Stimulated activated CD8-positive, alpha-beta memory T cell treated with anti-CD3 and anti-CD28 coated beads, Interleukin-2, amount 100 ng/mL, for 48 hours (primary cell): ENCODE measurements at regions not wholly inside any gene's neighbourhood (a gene's known extent, or its start where the extent isn't known, plus 50 kb on each side); places are given as distances from the start of the nearest gene placed in this dataset.
"Not testable (repeated sequence)": the region's sequence is repeated elsewhere in the genome, so short reads cannot be mapped to it uniquely, and the experiment has no call there.

ENCODE experiments used
- DNase-seq, 2 donors: peaks; one replicate each; pipeline ENCODE4 v3.0.0-alpha.2; 2020; ENCODE audit warnings: low read depth in 2 of 2

DNA sequence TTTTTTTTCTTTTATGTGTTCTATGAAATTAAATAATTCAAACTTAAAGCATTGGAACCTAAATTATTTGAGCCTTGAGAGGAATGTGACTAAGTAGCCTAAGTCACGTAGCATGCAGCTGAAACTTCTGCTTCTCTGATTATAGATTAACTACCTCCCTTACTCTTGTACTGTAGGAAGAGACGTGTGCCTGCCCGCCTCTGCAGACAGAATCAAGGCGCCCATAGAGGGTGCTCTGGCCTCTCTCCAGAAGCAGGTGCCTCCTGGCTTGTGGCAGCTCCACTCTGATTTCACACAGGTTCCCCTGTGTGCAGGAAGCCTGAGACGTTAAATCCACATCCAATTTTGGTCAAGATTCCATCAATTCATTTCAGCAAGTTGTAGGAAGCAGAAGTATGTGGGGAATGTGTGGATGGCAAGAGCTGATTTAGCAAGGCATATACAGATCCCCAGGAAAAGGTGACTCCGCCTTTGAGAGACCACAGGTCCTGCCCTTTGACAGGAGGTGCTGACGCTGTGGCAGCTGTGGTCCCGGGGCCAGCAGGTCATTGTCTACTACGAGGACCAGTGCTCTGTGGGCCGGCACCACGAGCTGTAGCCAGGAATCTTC lies 1418.8 kb downstream of the CDH11 start:
- no peak for DNase-seq

- no peak for DNase-seq
These were observed 1424.1 kb downstream of the CDH11 start for GRCh38 chr16:63697736-63698135.

DNA sequence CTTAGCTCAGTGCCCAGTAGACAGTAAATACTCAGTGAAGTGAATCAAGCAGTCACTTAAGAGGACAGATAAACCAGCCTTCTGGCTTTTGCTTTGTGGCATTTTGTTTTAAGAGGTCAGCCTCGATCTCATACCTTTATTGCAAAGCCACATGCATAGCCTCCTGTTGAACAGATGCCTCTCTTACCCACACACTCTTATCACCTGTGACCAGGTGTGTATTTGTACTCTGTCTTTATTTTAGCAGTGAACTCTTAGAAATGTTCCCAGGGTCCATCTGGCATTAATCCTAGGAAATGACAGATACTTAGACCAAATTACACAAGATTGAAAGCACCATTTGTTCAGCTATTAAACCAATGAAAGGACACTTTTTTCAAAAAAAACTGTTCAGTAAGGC lies 1426.5 kb downstream of the CDH11 start:
- DNase-seq, result no peak

DNA sequence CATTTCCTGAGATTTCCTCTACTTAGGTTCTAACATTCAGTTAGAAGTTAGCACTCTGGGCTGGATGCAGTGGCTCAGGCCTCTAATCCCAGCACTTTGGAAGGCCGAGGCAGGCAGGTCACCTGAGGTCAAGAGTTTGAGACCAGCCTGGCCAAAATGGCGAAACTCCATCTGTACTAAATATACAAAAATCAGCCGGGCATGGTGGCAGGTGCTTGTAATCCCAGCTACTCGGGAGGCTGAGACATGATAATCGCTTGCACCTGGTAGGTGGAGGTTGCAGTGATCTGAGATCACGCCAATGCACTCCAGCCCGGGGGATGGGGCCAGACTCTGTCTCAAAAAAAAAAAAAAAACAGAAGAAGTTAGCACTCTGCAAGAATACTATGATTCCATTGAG lies 1430.9 kb downstream of the CDH11 start:
- no peak for DNase-seq

GRCh38 chr16:63690267-63690666 lies 1431.6 kb downstream of the CDH11 start:
- no peak for DNase-seq

DNA sequence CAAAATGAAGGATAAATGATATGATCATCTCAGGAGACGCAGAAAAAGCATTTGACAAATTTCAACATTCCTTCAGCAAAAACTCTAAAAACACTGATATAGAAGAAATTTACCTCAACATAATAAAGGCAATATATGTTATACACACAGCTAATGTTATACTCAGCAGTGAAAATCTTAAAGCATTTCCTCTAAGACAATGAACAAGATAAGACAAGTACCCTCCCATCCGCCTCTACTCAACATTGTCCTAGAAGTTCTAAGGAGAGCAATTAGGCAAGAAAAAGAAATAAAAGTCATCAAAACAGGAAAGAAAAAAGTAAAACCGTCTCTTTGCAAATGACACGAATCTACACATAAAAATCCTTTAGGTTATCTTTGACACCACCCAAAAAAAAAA lies 1432.8 kb downstream of the CDH11 start:
- no peak for DNase-seq

DNA sequence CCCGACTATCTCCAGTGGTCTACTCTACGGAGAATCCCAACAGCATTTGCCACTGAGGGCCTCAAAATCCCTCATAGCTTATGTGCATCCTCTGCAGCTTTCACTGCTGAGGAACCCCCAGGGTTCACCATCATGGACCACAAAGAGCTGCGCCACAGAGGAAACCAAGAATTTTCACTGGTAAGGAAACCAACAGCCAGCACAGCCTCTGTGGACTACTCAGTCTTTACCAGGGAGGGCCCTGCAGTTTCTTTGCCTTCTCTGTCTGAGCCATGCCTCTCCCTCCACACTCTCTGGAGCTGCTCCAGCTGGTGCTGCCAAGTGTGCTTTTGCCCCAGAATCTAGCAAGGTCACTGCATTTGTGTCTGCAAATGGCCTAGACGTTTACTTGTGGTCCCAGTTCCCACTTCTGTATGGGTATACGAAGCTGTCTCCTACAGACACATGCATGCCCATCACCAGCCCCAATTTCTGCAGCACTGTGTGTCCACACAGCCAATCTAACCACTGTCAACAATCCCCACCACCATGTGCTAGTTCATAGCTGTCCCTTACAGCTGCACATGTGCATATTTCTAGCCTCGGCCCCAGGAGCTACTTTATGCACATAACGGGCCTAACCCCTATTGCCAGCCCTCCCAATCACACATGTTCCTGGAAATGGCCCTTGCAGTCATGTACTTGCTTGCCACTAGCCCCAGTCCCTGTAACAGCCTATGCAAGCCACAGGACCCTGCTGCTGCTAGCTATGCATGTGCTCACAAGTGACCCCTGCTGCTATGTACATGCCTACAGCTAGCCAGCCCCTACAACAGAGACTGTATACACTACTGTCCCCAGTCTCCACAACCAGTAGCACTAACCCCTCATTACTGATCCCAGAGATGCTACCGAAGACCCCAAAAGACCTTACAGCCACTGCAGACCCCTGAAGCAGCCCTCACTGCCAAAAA lies 1437.4 kb downstream of the CDH11 start:
- DNase-seq, result no peak

- no peak for DNase-seq
These were observed 1439.0 kb downstream of the CDH11 start for GRCh38 chr16:63682844-63683243.

GRCh38 chr16:63672493-63672892 lies 1449.4 kb downstream of the CDH11 start:
- no peak for DNase-seq

- DNase-seq, result no peak
These were observed 1458.7 kb downstream of the CDH11 start for GRCh38 chr16:63663155-63663554.

DNA sequence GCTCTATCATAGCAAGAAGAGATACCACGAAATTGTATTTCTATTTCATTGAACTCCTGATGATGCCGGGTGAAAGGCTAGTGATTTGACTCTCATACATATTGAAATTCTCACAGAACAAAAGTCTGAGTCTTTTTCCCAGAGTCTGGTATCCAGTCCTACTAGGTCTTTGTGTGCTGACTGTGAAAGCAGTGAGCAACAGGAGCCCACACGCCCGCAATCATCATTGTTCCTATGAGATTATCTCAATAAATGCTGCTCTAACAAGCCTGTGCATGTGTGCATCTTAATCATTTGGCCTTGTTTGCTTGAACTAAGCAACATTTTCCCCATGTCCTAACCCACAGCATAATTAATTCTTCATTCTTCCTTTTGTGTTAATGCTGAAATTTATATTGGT lies 1466.0 kb downstream of the CDH11 start:
- DNase-seq, result no peak

DNA sequence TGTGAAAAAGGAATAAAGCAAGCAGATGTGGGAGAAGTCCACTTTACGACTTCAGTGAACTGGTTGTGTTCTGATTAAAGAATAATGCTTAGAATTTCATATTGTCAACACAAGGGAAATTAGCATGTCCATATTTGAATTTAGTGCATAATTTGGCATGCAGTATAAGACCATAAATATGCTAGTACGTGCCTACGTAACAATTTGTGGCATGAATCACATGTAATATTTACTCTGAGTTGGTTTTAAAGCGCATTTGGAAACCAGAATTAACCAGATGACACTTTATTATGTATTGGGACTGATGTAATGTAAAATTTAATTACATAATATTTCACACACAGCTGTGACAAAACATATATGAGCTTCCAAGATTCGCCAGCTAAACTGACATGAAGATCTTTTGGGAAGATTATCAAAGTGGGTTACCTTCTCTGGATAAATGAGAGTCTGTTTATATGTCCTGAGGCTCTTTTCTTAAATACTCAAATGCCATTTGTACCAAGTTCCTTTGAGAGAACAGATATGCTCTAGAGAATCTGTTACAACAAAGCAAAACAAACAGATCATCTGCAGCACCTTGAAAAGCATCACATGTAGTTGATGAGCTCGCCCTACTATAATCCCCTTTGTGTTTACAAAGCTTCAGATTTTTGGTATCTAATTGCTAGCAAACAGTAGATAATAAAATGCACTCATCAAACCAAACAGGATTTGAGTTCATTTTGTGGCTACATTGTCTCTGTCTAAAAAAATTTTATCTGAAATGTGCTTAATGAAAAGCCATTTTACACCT lies 1468.6 kb downstream of the CDH11 start:
- DNase-seq, result no peak

DNA sequence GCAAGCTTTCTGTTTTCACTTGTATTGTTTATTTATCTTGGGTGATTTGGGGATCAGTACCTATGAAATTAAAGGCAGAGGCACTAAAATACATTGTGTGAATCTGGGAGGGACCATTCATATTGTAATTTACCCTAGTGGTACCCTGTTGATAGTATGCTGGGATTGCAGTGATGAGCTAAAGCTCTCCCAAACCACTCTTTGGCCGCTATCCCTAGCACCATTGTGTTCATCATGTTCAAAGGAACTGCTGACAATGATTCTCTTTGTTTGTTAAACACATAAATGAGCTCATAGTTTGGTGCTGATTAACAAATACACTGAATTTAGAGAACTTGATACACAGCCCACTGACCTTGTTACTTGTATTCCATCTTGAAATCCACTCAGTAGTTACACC lies 1469.8 kb downstream of the CDH11 start:
- DNase-seq, result no peak

- DNase-seq, result no peak
These were observed 1471.3 kb downstream of the CDH11 start for GRCh38 chr16:63650550-63650949.

- DNase-seq, result not testable (repeated sequence)
These were observed 1488.0 kb downstream of the CDH11 start for GRCh38 chr16:63633706-63634445.

DNA sequence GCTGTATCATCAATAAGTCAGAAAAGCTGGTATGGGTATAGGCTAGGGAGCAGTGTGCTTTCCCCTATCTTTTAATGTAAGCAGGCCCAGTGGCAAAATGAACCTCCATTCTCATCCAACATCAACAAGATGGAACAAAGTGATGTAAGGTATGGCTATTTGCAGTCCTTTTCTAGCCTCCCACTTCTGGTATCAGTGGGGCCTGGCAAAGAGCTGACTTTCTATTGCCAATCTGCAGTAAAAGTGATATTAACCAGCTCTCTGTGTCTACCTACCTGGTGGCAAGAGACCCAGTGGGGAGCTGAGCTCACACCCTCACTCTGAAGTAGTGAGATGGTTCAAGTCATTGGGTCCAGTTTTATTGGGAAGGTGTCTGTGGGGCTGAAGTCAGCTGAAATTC lies 1492.6 kb downstream of the CDH11 start:
- DNase-seq, result no peak

DNA sequence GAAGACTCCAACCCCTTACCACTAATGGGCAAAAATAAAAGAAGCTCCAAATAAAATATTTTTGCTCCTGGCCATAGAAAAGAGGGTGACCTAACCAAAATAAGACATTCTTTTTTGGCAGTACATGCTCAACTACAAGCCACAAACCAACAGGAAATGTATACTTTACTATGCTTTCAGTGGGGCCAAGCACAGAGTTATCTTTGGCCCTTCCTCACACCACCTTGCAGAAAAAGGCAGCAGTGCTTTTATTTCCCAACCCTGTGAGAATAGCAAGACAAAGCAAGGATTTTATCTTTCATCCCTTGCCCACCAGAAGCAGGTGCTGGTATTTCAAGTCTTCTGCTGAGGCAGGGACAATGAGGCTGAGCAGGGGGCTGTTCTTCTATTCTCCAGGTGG lies 1493.1 kb downstream of the CDH11 start:
- DNase-seq, result no peak

DNA sequence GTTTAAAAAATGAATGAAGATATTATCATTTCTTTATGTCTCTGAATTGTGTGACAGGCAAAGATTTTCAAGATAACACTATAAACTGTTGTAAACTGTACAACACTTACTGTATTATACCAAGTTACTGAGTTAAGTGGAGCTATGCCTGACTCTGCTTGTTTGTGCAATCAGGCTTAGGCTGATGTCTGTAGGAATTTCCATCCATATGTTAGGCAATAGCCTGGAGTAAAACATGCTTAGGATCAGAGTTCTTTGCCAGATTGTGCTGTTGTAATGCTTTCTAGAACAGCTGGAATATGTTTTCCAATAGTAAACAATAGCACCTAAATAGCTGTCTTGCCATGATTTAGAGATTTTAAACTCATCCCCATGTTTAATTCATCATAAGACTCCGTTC lies 1496.7 kb downstream of the CDH11 start:
- no peak for DNase-seq

DNA sequence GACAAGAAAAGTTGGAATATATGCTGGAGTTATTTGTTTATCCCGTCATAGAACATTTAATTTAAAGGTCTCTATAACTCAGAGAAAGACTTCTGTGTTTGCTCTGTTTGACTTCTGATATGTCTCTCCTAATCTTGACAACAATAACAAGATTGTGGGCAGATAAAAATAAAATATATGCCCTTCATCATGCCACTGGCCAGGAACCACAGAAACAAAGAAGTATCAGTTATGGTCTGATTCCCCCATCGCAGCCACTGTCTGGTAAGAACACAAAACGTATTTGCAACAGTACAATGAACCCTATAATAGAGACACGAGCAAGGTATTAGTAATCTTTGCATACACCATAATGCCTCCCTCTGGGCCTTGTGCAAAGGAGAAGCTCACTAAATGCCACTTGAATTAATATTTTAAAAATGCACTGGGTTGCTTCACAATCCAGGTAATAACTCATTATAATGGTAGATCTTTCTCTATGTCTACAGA lies 1498.3 kb downstream of the CDH11 start:
- DNase-seq, result no peak

DNA sequence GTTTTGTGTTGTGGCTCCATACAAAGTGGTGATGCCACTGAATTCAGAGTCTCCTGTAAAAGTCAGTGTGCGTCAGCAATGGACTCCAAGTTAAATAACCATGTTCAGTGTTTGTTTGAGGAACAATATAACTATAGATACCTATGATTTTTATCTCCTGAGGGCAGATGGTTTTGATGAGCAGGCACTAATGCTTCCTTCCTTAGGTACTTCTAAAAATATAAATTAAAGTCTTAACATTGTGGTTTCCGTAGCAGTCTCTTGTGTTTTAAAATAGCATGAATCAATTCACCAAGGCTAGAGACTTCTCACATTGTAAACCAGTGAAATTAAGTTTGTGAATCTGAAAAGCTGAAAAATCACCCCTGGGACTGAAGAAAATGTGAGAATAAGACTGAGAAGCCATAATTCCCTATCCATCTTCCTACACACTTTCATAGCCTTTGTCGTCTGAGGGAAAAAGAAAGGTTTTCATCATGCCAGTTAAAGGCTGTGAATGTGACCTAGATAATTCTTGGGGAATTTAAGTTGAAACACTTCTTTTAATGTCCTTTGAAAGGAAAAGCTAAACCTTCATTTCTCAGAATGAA lies 1502.9 kb downstream of the CDH11 start:
- no peak for DNase-seq
